Stimulated activated naive B cell treated with anti-CD40 and anti-IgM and Interleukin-4, amounts not matched to agents 10 μg/mL and 1 μg/mL and 100 μg/mL, for 72 hours (primary cell): ENCODE measurements at regions not wholly inside any gene's neighbourhood (a gene's known extent, or its start where the extent isn't known, plus 50 kb on each side); places are given as distances from the start of the nearest gene placed in this dataset.

Source experiments
- ATAC-seq, 2 donors: fragments of 150-1000 bp; cut with Tn5 transposase; replicated peaks; 2 replicates each; pipeline ENCODE4 v1.10.0; 2021; ENCODE audit warnings: moderate library complexity in 1 of 2
- DNase-seq: peaks from one replicate; pipeline ENCODE4 v3.0.0; 2021
- H3K27ac Mint-ChIP-seq: one replicate; pipeline ENCODE4 v1.8.0; 2022; ENCODE audit warnings: mild to moderate bottlenecking, mixed read lengths
- H3K27me3 Mint-ChIP-seq, 2 donors: one replicate each; pipeline ENCODE4 v1.8.0; 2022; ENCODE audit warnings: mixed read lengths in 2 of 2
- H3K36me3 Mint-ChIP-seq, 2 donors: one replicate each; pipeline ENCODE4 v1.8.0; 2022; ENCODE audit warnings: mixed read lengths in 2 of 2, mild to moderate bottlenecking in 1 of 2
- H3K4me1 Mint-ChIP-seq, 2 donors: one replicate each; pipeline ENCODE4 v1.8.0; 2022; ENCODE audit warnings: mixed read lengths in 2 of 2, mild to moderate bottlenecking in 1 of 2
- H3K4me3 Mint-ChIP-seq, 2 donors: one replicate each; pipeline ENCODE4 v1.8.0; 2022; ENCODE audit warnings: mild to moderate bottlenecking in 2 of 2, mixed read lengths in 2 of 2, moderate library complexity in 1 of 2
- H3K9me3 Mint-ChIP-seq, 2 donors: one replicate each; pipeline ENCODE4 v1.8.0; 2022; ENCODE audit warnings: mixed read lengths in 2 of 2, mild to moderate bottlenecking in 1 of 2

- peaks cover 9 to 17% of the 10 kb centered on the region in 2 donors for H3K4me1 Mint-ChIP-seq
- no peaks in the 10 kb centered on the region for H3K9me3 Mint-ChIP-seq
- H3K27me3 Mint-ChIP-seq, result no peaks in the 10 kb centered on the region
- no peak overlapping the region for H3K4me3 Mint-ChIP-seq
- no peaks in the 10 kb centered on the region for H3K36me3 Mint-ChIP-seq
- DNase-seq (peak; percentile 23), ATAC-seq (peak; percentile 98 to 99)
- H3K27ac Mint-ChIP-seq, result peak overlapping the region; percentile 14
These were observed 94.6 kb upstream of the FAM180A start for GRCh38 chr7:135843214-135843613.

GRCh38 chr7:135842446-135843179 lies 94.0 kb upstream of the FAM180A start:
- H3K27ac Mint-ChIP-seq, result peak overlapping the region; percentile 14
- no peaks in the 10 kb centered on the region for H3K9me3 Mint-ChIP-seq
- ATAC-seq (peak; percentile 4 to 16), DNase-seq (no peak)
- H3K4me1 Mint-ChIP-seq, result peaks cover 9 to 17% of the 10 kb centered on the region in 2 donors
- no peak overlapping the region for H3K4me3 Mint-ChIP-seq
- no peaks in the 10 kb centered on the region for H3K36me3 Mint-ChIP-seq
- no peaks in the 10 kb centered on the region for H3K27me3 Mint-ChIP-seq

GRCh38 chr7:135840591-135840990 lies 92.0 kb upstream of the FAM180A start:
- Mint-ChIP-seq H3K4me1 (peaks cover 9 to 17% of the 10 kb centered on the region in 2 donors), H3K4me3 (no peak overlapping the region), H3K36me3 (no peaks in the 10 kb centered on the region), H3K27ac (no peak overlapping the region), H3K9me3 (no peaks in the 10 kb centered on the region), H3K27me3 (no peaks in the 10 kb centered on the region)
- DNase-seq (no peak), ATAC-seq (no peak)

GRCh38 chr7:135837675-135838074 lies 89.1 kb upstream of the FAM180A start:
- Mint-ChIP-seq H3K9me3 (no peaks in the 10 kb centered on the region), H3K4me3 (no peak overlapping the region), H3K36me3 (no peaks in the 10 kb centered on the region), H3K27me3 (peaks cover 0 to 1% of the 10 kb centered on the region in 2 donors), H3K27ac (no peak overlapping the region), H3K4me1 (peaks cover 10 to 14% of the 10 kb centered on the region in 2 donors)
- ATAC-seq, result no peak
- DNase-seq, result no peak

- Mint-ChIP-seq H3K27ac (no peak overlapping the region), H3K27me3 (peaks cover 19 to 25% of the 10 kb centered on the region in 2 donors), H3K4me3 (no peak overlapping the region), H3K4me1 (peaks cover 12 to 20% of the 10 kb centered on the region in 2 donors), H3K9me3 (no peaks in the 10 kb centered on the region), H3K36me3 (no peaks in the 10 kb centered on the region)
- ATAC-seq (peak; percentile 42 to 53), DNase-seq (no peak)
These were observed 85.7 kb upstream of the FAM180A start for GRCh38 chr7:135834266-135834665.

- no peaks in the 10 kb centered on the region for H3K36me3 Mint-ChIP-seq
- DNase-seq (no peak), ATAC-seq (no peak)
- H3K9me3 Mint-ChIP-seq, result no peaks in the 10 kb centered on the region
- no peak overlapping the region for H3K4me3 Mint-ChIP-seq
- H3K27me3 Mint-ChIP-seq, result peaks cover 21 to 31% of the 10 kb centered on the region in 2 donors
- H3K4me1 Mint-ChIP-seq, result peaks cover 12 to 20% of the 10 kb centered on the region in 2 donors
- H3K27ac Mint-ChIP-seq, result no peak overlapping the region
These were observed 85.0 kb upstream of the FAM180A start for GRCh38 chr7:135833642-135834041.

- Mint-ChIP-seq H3K4me1 (peaks cover 12 to 20% of the 10 kb centered on the region in 2 donors), H3K9me3 (no peaks in the 10 kb centered on the region), H3K36me3 (no peaks in the 10 kb centered on the region), H3K4me3 (no peak overlapping the region), H3K27me3 (peaks cover 28 to 34% of the 10 kb centered on the region in 2 donors), H3K27ac (no peak overlapping the region)
- DNase-seq, result no peak
- ATAC-seq, result peak; percentile 81 to 87
These were observed 83.0 kb upstream of the FAM180A start for GRCh38 chr7:135831455-135832195.

- ATAC-seq, result no peak
- H3K36me3 Mint-ChIP-seq, result no peaks in the 10 kb centered on the region
- H3K27me3 Mint-ChIP-seq, result peaks cover 28 to 34% of the 10 kb centered on the region in 2 donors
- H3K27ac Mint-ChIP-seq, result no peak overlapping the region
- H3K4me1 Mint-ChIP-seq, result peaks cover 6 to 10% of the 10 kb centered on the region in 2 donors
- DNase-seq, result no peak
- no peak overlapping the region for H3K4me3 Mint-ChIP-seq
- no peaks in the 10 kb centered on the region for H3K9me3 Mint-ChIP-seq
These were observed 80.0 kb upstream of the FAM180A start for GRCh38 chr7:135828604-135829003.

GRCh38 chr7:135827391-135827790 lies 78.8 kb upstream of the FAM180A start:
- no peak overlapping the region for H3K4me3 Mint-ChIP-seq
- no peak overlapping the region for H3K27ac Mint-ChIP-seq
- H3K4me1 Mint-ChIP-seq, result peaks cover 6 to 10% of the 10 kb centered on the region in 2 donors
- H3K36me3 Mint-ChIP-seq, result no peaks in the 10 kb centered on the region
- no peak for ATAC-seq
- no peak for DNase-seq
- H3K9me3 Mint-ChIP-seq, result no peaks in the 10 kb centered on the region
- peaks cover 26 to 36% of the 10 kb centered on the region in 2 donors for H3K27me3 Mint-ChIP-seq

GRCh38 chr7:135825406-135825805 lies 76.8 kb upstream of the FAM180A start:
- no peak overlapping the region for H3K4me3 Mint-ChIP-seq
- peaks cover 17 to 34% of the 10 kb centered on the region in 2 donors for H3K27me3 Mint-ChIP-seq
- H3K27ac Mint-ChIP-seq, result no peak overlapping the region
- H3K36me3 Mint-ChIP-seq, result no peaks in the 10 kb centered on the region
- no peak for ATAC-seq
- DNase-seq, result no peak
- H3K4me1 Mint-ChIP-seq, result no peaks in the 10 kb centered on the region
- H3K9me3 Mint-ChIP-seq, result no peaks in the 10 kb centered on the region

GRCh38 chr7:135822376-135822775 lies 73.8 kb upstream of the FAM180A start:
- DNase-seq (no peak), ATAC-seq (no peak)
- H3K4me3 Mint-ChIP-seq, result no peak overlapping the region
- H3K36me3 Mint-ChIP-seq, result no peaks in the 10 kb centered on the region
- H3K27ac Mint-ChIP-seq, result no peak overlapping the region
- no peaks in the 10 kb centered on the region for H3K9me3 Mint-ChIP-seq
- H3K27me3 Mint-ChIP-seq, result peaks cover 13 to 15% of the 10 kb centered on the region in 2 donors
- no peaks in the 10 kb centered on the region for H3K4me1 Mint-ChIP-seq

- Mint-ChIP-seq H3K4me1 (no peaks in the 10 kb centered on the region), H3K27ac (no peak overlapping the region), H3K9me3 (no peaks in the 10 kb centered on the region), H3K36me3 (no peaks in the 10 kb centered on the region), H3K4me3 (no peak overlapping the region), H3K27me3 (peaks cover 13 to 22% of the 10 kb centered on the region in 2 donors)
- ATAC-seq (no peak), DNase-seq (no peak)
These were observed 69.0 kb upstream of the FAM180A start for GRCh38 chr7:135817583-135817982.

- Mint-ChIP-seq H3K4me3 (no peak overlapping the region), H3K27me3 (peaks cover 12 to 31% of the 10 kb centered on the region in 2 donors), H3K9me3 (no peaks in the 10 kb centered on the region), H3K27ac (no peak overlapping the region), H3K36me3 (no peaks in the 10 kb centered on the region), H3K4me1 (no peaks in the 10 kb centered on the region)
- ATAC-seq, result no peak
- no peak for DNase-seq
These were observed 66.4 kb upstream of the FAM180A start for GRCh38 chr7:135815033-135815432.

- H3K4me1 Mint-ChIP-seq, result no peaks in the 10 kb centered on the region
- H3K27me3 Mint-ChIP-seq, result peaks cover 4 to 31% of the 10 kb centered on the region in 2 donors
- H3K36me3 Mint-ChIP-seq, result no peaks in the 10 kb centered on the region
- H3K27ac Mint-ChIP-seq, result no peak overlapping the region
- ATAC-seq, result no peak
- H3K9me3 Mint-ChIP-seq, result no peaks in the 10 kb centered on the region
- no peak overlapping the region for H3K4me3 Mint-ChIP-seq
- no peak for DNase-seq
These were observed 63.5 kb upstream of the FAM180A start for GRCh38 chr7:135812148-135812547.

GRCh38 chr7:135811506-135811905 lies 62.9 kb upstream of the FAM180A start:
- Mint-ChIP-seq H3K4me3 (no peak overlapping the region), H3K36me3 (no peaks in the 10 kb centered on the region), H3K9me3 (no peaks in the 10 kb centered on the region), H3K4me1 (no peaks in the 10 kb centered on the region), H3K27me3 (peaks cover 4 to 31% of the 10 kb centered on the region in 2 donors), H3K27ac (no peak overlapping the region)
- ATAC-seq (no peak), DNase-seq (no peak)
